GM12892 (cell line): ENCODE measurements at regions not wholly inside any gene's neighbourhood (a gene's known extent, or its start where the extent isn't known, plus 50 kb on each side); places are given as distances from the start of the nearest gene placed in this dataset.

Experiments used
- POLR2A ChIP-seq: IDR thresholded peaks from 2 replicates; pipeline ENCODE4 v1.6.1; 2011; ENCODE audit warnings: low read depth, low read length, control low read depth
- POLR2AphosphoS5 ChIP-seq: IDR thresholded peaks from 2 replicates; pipeline ENCODE4 v1.6.1; 2011; ENCODE audit warnings: low read depth, low read length, control low read depth

GRCh38 chr14:71588576-71589215 lies 343.5 kb upstream of the RGS6 start:
- TF ChIP-seq POLR2A (no peak), POLR2AphosphoS5 (no peak)
